HepG2 (cell line): ENCODE measurements at regions not wholly inside any gene's neighbourhood (a gene's known extent, or its start where the extent isn't known, plus 50 kb on each side); places are given as distances from the start of the nearest gene placed in this dataset.
A peak's percentile ranks its signal among the peaks of the same experiment; 100 is the strongest.

Source experiments
- CAMTA2 ChIP-seq: sonication (generic); formaldehyde crosslinking; IDR thresholded peaks from 2 replicates; pipeline ENCODE4 v1.4.0; 2020; ENCODE audit warnings: mild to moderate bottlenecking, missing genetic modification reagents, borderline replicate concordance
- FOXO1 ChIP-seq: sonication (generic); formaldehyde crosslinking; IDR thresholded peaks from 2 replicates; pipeline ENCODE4 v1.4.0; 2020; ENCODE audit warnings: missing genetic modification reagents
- NR2C2 ChIP-seq: sonication (generic); formaldehyde crosslinking; IDR thresholded peaks from 2 replicates; pipeline ENCODE4 v1.4.0; 2020; ENCODE audit warnings: missing genetic modification reagents, mild to moderate bottlenecking, moderate library complexity, borderline replicate concordance
- PRPF4 ChIP-seq: fragments of 200-400 bp; formaldehyde crosslinking; IDR thresholded peaks from 2 replicates; pipeline ENCODE4 v1.6.1; 2016; ENCODE audit warnings: low read length, low read depth; ENCODE audit not compliant: poor library complexity, severe bottlenecking
- YY1 ChIP-seq: IDR thresholded peaks from 2 replicates; pipeline ENCODE4 v1.6.1; 2011; ENCODE audit warnings: low read length, low read depth, moderate library complexity, mild to moderate bottlenecking; ENCODE audit not compliant: insufficient read depth, insufficient replicate concordance
- ZFX ChIP-seq: sonication (generic); formaldehyde crosslinking; IDR thresholded peaks from 2 replicates; pipeline ENCODE4 v1.4.0; 2020; ENCODE audit warnings: mild to moderate bottlenecking, low read depth, missing genetic modification reagents, moderate library complexity
- ZNF768 ChIP-seq: sonication (generic); formaldehyde crosslinking; IDR thresholded peaks from 2 replicates; pipeline ENCODE4 v1.4.0; 2020; ENCODE audit warnings: missing genetic modification reagents
- TF ChIP-seq, protein P1 (sequence below): sonication (generic); formaldehyde crosslinking; IDR thresholded peaks from 2 replicates; pipeline ENCODE4 v1.5.1; 2020; ENCODE audit warnings: mild to moderate bottlenecking, missing genetic modification reagents, moderate library complexity
- TF ChIP-seq, protein P2 (sequence below): sonication (generic); formaldehyde crosslinking; IDR thresholded peaks from 2 replicates; pipeline ENCODE4 v1.9.0; 2022; ENCODE audit warnings: missing genetic modification reagents, mild to moderate bottlenecking, borderline replicate concordance
- TF ChIP-seq, protein P3 (sequence below): sonication (generic); formaldehyde crosslinking; IDR thresholded peaks from 2 replicates; pipeline ENCODE4 v1.4.0; 2020; ENCODE audit warnings: mild to moderate bottlenecking, low read depth, missing genetic modification reagents

DNA sequence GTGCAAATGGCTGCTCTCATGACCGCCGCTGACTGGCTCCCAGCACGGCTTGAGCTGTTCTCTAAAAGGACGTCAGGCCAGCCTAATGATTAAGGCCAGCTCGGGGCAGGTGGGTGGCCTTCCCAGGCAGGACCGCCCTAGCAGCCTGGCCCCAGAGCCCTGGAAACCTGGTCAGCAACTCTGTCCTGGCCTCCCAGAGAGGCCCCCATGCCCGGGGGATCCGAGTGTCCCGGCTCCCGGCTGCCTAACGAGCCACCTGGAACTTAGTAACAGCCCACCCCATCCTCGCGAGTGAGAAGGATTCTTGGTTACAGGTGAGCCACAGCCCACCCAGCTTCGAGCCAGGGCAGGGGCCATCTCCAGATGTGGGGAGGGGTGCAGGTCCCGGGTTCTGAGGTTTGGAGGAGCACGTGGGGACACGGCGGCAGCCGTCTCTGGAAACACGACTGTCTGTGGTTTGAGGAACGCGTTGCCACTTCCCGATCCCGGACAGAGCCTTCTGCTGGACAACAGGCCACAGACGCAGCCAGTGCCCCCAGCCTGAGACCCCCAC is 73.8 kb upstream of the FBRSL1 start (continued):
- TF ChIP-seq, protein P1, sequence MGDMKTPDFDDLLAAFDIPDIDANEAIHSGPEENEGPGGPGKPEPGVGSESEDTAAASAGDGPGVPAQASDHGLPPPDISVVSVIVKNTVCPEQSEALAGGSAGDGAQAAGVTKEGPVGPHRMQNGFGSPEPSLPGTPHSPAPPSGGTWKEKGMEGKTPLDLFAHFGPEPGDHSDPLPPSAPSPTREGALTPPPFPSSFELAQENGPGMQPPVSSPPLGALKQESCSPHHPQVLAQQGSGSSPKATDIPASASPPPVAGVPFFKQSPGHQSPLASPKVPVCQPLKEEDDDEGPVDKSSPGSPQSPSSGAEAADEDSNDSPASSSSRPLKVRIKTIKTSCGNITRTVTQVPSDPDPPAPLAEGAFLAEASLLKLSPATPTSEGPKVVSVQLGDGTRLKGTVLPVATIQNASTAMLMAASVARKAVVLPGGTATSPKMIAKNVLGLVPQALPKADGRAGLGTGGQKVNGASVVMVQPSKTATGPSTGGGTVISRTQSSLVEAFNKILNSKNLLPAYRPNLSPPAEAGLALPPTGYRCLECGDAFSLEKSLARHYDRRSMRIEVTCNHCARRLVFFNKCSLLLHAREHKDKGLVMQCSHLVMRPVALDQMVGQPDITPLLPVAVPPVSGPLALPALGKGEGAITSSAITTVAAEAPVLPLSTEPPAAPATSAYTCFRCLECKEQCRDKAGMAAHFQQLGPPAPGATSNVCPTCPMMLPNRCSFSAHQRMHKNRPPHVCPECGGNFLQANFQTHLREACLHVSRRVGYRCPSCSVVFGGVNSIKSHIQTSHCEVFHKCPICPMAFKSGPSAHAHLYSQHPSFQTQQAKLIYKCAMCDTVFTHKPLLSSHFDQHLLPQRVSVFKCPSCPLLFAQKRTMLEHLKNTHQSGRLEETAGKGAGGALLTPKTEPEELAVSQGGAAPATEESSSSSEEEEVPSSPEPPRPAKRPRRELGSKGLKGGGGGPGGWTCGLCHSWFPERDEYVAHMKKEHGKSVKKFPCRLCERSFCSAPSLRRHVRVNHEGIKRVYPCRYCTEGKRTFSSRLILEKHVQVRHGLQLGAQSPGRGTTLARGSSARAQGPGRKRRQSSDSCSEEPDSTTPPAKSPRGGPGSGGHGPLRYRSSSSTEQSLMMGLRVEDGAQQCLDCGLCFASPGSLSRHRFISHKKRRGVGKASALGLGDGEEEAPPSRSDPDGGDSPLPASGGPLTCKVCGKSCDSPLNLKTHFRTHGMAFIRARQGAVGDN = peak; percentile 6
- TF ChIP-seq YY1 (peak; percentile 42), FOXO1 (CRISPR knock-in tag) (no peak), ZFX (peak; percentile 11; the same call in 1 of the 2 replicates), NR2C2 (no peak), CAMTA2 (CRISPR knock-in tag) (no peak), ZNF768 (no peak), PRPF4 (no peak)
- TF ChIP-seq, protein P2, sequence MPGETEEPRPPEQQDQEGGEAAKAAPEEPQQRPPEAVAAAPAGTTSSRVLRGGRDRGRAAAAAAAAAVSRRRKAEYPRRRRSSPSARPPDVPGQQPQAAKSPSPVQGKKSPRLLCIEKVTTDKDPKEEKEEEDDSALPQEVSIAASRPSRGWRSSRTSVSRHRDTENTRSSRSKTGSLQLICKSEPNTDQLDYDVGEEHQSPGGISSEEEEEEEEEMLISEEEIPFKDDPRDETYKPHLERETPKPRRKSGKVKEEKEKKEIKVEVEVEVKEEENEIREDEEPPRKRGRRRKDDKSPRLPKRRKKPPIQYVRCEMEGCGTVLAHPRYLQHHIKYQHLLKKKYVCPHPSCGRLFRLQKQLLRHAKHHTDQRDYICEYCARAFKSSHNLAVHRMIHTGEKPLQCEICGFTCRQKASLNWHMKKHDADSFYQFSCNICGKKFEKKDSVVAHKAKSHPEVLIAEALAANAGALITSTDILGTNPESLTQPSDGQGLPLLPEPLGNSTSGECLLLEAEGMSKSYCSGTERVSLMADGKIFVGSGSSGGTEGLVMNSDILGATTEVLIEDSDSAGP = no peak
- TF ChIP-seq, protein P3, sequence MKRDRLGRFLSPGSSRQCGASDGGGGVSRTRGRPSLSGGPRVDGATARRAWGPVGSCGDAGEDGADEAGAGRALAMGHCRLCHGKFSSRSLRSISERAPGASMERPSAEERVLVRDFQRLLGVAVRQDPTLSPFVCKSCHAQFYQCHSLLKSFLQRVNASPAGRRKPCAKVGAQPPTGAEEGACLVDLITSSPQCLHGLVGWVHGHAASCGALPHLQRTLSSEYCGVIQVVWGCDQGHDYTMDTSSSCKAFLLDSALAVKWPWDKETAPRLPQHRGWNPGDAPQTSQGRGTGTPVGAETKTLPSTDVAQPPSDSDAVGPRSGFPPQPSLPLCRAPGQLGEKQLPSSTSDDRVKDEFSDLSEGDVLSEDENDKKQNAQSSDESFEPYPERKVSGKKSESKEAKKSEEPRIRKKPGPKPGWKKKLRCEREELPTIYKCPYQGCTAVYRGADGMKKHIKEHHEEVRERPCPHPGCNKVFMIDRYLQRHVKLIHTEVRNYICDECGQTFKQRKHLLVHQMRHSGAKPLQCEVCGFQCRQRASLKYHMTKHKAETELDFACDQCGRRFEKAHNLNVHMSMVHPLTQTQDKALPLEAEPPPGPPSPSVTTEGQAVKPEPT (CRISPR knock-in tag) = no peak
